ENCODE measurements at regions not wholly inside any gene's neighbourhood (a gene's known extent, or its start where the extent isn't known, plus 50 kb on each side); places are given as distances from the start of the nearest gene placed in this dataset.
"Not testable (repeated sequence)": the region's sequence is repeated elsewhere in the genome, so short reads cannot be mapped to it uniquely, and the experiment has no call there.

DNA sequence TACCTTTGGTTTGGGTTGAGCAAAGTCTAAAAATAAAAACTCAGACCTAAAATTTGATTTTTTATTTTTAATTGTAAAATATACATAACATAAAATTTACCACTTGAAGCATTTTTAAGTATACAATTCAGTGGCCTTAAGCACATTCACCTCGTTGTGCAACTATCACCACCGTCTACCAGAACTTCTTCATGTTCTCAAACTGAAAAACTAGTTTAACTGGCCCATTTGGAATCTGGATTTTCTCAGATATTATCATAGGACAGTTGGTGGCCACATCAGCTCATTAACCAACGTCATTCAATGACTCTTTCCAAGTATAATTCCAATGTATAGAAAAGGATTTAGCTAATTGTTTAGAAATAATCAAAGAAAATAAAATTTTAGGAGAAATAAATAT lies 319.3 kb downstream of the TLE1 start:
- DNase-seq (ENCODE audit: low read depth in 2 of 2, low spot score in 1 of 2): no peak

DNA sequence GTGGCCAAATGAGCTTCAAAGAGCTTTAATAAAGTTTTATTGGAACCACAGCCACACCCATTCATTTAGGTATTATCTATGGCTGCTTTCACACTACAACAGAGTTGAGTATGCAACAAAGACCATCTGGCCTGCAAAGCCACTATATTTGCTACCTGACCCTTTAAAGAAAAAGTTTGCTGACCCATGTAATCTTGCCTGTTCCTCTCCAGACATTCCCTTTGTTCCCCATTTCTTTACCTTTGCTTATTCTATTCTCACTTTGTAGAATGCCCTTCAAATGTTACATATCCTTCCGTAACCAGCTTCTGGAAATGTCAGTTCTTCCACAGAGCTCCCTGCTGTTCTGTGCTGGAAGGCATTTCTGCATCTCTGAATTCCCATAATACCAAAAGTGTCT lies 320.2 kb downstream of the TLE1 start:
- DNase-seq (ENCODE audit: low read depth in 2 of 2, low spot score in 1 of 2): no peak

DNA sequence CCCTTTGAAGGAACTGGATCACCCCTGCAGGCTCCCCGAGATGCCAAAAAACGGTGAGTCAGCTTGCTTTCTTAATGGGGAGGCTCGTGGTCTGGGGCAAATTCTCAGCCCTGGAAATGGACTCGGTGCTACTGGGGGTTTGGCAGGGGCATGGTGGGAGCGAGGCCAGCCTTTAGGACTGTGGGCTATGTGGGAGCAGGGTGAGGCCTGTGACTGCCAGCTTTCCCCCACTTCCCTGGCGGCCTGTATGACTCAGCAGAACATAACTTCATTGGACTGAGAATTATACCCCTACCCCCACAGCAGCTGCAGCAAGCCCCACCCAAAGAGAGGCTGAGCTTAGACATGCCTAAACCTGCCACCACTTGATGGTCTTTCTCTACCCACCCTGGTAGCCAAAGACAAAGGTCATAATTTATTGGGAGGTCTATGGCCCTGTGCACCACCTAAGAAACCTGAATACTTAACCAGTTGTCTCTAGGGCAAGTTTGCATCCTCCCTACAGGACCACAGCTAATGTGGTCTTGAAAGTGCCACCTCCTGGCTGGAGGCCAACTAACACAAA lies 325.3 kb downstream of the TLE1 start:
- DNase-seq (ENCODE audit: low read depth in 2 of 2, low spot score in 1 of 2): no peak

DNA sequence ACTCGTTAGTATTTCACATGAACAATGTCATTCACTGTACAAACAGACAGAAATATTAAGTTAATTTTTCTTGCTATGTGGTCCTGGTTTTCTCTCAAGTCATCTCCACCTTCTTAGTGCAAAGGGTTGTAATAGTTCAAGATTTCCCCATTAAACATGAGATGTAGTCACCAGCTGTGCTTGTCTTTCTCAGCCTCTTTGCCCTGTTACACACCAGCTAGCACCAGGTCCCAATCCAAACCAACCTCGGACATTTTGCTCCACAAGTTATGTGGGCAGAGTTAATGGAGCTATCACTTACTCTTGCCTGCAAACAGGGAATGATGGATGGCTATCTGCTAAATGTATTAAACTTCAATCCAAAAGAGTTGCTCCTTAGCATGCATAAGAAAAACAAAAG lies 328.1 kb downstream of the TLE1 start:
- no peak for DNase-seq (ENCODE audit: low read depth in 2 of 2, low spot score in 1 of 2)

DNA sequence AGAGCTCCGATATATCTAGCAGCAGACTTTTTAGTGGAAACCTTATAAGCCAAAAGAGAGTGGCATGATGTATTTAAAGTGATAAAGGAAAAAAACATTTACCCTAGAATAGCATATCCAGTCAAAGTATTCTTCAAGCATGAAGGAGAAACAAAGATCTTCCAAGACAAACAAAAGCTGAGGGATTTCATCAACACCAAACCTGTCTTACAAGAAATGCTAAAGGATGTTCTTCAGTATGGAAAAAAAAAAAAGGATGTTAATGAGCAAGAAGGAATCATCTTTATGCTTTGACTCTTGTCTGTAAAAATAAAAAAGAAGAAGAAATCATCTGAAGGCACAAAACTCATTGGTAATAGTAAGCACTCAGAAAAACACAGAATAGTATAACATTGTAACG lies 338.2 kb downstream of the TLE1 start:
- DNase-seq (ENCODE audit: low read depth in 2 of 2, low spot score in 1 of 2): no peak

DNA sequence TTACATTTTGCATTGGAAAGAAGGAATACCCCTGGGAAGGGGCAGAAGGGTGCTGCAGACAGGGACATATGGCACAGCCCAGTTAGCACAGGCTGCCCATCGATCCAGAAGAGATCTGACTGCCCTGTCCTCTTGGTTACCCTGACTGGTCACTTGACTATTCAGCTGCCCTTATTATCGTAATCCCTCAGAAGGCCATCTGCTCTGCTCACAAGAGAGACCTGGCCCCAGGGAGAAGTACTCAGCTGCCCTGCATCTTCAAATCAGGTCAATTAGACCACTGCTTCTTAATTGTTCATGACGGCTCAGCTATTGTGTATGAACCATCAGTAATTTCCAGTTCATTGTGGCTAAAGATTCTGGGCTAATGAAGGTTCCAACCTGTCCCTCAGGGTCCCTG lies 345.0 kb downstream of the TLE1 start:
- no peak for DNase-seq (ENCODE audit: low read depth in 2 of 2, low spot score in 1 of 2)

DNA sequence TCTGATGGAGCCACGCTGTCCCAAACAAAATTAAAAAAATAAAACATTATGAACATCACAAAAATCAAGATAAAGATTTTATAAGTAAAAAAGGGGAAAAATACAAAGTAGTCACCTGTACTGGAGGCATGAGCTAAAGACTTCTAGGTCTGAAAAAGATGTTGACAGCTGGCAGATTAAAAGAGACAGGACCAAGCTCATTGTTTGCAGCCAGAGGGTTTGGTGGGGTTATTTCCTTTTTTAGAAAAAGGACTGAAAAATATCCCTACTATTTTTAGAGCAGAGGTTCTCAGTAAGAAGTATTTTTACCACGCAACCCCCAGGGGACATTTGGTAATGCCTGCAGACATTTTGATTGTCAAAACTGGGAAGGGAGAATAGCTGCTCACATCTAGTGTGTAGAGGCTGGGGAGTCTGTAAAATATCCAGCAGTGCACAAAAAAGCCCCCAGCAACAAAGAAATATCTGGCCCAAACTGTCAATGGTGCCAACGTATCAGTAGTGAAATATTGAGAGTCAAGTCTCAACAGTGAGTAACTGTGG lies 353.4 kb downstream of the TLE1 start:
- DNase-seq (ENCODE audit: low read depth in 2 of 2, low spot score in 1 of 2): no peak

DNA sequence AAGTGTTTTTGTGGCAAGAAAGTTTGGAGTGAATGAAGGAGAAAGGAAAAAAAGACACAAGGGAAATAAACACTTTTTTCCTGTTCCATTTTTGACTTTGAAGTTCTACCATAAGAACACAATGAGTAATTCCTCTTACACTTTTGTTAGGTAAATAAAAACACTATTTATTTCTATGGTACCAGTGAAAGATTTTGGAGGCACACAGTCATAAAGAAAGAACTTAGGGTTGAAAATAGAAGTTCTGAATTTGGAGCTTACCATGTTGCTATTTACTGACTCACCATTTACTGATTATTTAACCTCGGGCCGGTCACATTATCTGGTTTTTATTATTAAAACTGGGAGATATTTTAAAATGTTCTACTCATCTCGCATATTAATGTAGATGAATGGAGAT lies 367.8 kb downstream of the TLE1 start:
- DNase-seq (ENCODE audit: low read depth in 2 of 2, low spot score in 1 of 2): no peak

DNA sequence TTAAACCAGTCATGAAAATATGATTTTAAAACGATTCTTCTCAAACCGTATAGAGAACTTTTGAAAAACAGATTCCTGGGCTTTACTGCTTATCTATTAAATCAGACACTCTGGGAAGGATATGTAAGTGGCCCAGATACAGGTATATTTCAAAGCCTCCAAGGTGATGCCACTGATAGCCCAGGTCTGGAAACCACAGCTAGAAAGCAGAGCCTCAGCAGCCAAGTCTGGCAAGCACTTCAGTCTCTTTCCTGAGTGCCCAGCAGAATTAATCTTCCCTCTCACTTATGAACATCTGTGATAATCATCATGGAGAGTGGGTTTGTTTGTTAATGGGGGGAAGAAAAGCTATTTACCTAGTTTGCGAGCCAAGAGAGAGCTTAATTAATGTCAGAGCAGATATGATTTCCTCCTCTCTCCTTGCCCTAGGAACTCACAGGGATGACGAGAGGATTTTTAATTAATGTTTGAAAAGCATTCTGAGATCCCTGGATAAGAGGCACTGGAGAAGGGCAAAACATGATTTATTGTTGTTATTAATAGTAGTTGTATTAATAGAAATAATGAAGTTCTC lies 368.4 kb downstream of the TLE1 start:
- DNase-seq (ENCODE audit: low read depth in 2 of 2, low spot score in 1 of 2): no peak

DNA sequence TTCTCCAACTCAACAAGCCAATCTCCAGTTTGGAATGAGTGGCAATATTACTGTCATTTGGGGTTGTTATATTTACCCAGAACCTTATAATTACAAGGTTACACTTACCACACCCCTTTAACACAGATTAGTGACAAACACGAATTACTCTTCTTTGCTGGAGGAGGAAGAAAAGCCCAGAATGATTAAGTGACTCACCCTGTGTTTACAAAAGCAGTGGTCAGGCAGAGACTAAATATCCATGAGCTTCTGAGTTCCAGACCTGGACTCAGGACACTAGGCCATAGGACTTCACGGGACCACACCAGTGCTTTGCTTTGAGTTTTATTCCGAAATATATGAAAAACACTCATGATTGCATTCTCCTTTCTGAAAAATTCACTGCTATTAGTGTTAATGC lies 370.8 kb downstream of the TLE1 start:
- DNase-seq (ENCODE audit: low read depth in 2 of 2, low spot score in 1 of 2): no peak

DNA sequence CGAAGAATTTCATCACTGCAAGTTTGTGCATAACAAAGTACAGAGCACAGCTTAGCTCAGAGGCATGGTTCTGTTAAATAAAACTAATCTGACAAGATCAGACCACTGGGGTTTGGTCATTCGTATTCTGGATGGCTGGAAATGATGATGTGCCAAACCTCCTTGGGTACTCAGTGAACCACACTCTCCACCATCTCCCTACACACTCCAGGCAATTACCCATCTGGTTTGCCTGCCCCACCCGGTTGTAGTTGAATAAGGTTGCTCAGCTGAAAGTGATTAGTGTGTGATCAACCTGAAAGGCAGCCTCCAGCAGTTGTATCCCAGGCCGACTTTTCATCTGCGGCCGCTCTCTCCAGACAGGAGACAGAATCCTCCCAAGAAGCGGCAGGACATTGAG lies 371.4 kb downstream of the TLE1 start:
- no peak for DNase-seq (ENCODE audit: low read depth in 2 of 2, low spot score in 1 of 2)

DNA sequence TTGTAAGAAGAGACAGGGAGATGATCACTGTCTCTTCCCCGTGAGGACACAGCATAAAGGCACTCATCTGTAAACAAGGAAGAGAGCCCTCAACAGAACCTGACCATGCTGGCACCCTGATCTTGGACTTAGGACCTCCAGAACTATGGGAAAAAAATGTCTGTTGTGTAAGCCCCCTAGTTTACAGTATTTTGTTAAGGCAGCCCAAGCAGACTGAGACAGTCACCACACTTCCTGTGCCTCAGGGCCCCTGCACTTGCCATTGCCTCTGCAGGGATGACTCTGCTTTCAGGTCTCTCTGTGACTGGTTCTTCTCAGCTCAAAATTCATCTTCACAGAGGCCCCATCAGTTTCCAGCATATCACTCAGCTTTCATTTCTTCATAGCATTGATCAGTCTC lies 372.1 kb downstream of the TLE1 start:
- DNase-seq (ENCODE audit: low read depth in 2 of 2, low spot score in 1 of 2): no peak

DNA sequence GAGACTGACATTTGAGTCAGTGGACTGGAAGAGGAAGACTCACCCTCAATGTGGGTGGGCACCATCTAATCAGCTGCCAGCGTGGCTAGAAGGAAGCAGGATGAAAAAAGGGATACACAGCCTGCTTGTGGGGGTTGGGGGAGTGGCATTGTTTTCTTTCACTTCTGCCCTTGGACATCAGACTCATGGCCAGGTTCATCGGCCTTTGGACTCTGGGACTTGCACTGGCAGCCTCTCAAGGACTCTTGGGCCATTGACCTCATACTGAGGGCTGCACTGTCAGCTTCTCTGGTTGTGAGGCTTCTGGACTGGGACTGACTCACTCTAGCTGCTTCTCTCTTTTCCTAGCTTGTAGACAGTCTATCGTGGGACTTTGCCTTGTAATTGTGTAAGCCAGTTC lies 374.9 kb downstream of the TLE1 start:
- no peak for DNase-seq (ENCODE audit: low read depth in 2 of 2, low spot score in 1 of 2)

DNA sequence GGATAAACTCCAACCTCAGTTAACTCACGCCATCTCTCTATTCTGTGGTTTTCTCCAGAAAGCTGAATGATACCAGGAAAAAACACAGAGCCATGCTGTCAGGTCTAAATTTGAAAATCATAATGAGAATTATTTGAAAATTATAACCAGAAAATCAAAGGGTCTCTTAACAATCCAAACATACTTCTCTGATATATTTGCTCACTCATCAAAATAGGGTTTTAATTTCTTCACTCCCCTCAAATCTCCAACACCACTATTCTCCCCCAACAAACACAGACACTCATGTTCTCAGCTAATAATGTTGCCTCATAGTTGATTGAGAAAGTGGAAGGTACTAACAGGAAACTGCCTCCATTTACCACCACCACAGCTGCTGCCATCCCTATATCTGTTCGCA lies 375.5 kb downstream of the TLE1 start:
- DNase-seq (ENCODE audit: low read depth in 2 of 2, low spot score in 1 of 2): no peak

DNA sequence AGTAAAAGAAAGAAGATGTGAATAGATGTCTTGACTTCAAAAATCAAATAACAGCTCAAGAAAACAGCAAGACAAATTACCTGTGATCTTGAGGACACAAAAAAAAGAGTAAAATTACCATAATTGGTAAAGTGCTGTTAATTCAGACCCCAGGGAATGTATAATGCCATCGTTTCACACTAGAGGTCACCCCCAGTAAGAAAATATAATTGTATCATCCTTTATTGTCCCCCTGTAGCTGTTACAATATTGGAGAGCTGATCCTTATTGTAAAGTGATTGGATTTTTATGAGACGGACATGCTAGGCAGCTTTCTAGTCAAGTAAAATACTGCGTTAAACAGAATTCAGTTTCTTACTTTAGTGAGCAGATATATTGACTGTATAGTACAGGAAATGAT lies 377.0 kb downstream of the TLE1 start:
- no peak for DNase-seq (ENCODE audit: low read depth in 2 of 2, low spot score in 1 of 2)

DNA sequence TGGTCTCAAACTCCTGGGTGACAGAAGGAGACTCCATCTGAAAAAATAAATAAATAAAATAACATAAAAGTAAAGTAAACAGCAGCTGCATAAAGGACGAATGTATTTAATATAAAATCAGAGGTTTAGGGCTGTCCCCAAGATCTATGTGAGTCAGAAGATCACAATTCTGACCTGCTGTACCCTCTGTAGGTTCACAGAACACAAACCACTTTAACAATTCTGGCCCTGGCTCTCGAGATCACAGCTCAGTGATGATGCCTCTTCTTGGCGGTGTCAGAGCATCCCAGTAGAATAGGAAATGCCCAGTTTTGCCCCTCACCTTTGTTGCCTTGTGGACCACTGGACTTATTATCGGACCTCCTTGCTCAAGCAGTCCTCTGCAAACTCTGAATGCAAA lies 380.9 kb downstream of the TLE1 start:
- DNase-seq (ENCODE audit: low read depth in 2 of 2, low spot score in 1 of 2): no peak

DNA sequence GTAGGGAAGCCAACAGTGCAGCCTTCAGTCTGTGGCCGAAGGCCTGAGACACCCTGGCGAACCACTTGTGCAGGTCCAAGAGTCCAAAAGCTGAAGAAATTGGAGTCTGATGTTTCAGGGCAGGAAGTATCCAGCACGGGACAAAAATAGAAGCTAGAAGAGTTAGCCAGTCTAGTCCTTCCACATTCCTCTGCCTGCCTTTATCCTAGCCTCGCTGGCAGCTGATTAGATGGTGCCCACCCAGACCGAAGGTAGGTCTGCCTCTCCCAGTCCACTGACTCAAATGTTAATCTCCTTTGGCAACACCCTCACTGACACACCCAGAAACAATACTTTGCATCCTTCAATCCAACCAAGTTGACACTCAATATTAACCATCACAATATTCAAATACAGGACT lies 381.6 kb downstream of the TLE1 start:
- not testable (repeated sequence) for DNase-seq (ENCODE audit: low read depth in 2 of 2, low spot score in 1 of 2)

DNA sequence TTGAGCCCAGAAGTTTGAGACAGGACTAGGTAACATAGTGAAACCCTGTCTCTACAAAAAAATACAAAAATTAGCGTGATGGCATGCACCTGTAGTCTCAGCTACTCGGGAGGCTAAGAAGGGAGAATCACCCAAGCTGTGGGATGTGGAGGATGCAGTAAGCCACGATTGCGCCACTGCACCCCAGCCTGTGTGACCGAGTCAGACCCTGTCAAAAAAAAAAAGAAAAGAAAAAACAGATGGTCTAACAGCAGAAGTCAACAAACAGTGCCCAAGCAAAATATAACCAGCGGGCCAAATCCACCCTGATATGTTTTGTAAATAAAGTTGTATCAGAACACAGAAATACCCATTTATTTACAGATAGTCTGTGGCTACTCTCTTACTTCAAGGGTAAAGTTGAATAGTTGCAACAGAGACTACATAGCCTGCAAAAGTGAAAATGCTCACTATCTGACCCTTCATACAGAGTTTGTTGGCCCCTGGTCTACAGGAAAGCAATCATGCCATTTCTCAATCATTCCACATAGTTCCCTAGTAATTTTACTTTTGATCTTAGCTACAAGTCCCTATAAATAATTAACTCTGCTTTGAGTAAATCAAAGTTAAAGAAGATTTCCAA lies 383.7 kb downstream of the TLE1 start:
- DNase-seq (ENCODE audit: low read depth in 2 of 2, low spot score in 1 of 2): no peak

DNA sequence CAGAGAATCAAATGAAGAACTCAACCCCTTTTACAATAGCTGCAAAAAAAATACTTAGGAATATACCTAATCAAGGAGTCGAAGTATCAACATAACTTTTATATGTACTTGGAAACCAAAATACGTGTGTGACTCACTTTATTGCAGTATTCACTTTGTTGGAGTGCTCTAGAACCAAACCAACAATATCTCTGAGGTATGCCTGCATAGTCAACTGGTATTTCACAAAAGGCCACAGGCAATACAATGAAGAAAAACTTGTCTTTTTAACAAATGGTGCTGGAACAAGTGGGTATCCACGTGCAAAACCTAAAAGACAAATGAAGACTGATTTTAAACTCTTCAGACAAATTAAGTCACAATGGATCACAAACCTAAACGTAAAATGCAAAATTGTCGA lies 385.7 kb downstream of the TLE1 start:
- DNase-seq (ENCODE audit: low read depth in 2 of 2, low spot score in 1 of 2): no peak

DNA sequence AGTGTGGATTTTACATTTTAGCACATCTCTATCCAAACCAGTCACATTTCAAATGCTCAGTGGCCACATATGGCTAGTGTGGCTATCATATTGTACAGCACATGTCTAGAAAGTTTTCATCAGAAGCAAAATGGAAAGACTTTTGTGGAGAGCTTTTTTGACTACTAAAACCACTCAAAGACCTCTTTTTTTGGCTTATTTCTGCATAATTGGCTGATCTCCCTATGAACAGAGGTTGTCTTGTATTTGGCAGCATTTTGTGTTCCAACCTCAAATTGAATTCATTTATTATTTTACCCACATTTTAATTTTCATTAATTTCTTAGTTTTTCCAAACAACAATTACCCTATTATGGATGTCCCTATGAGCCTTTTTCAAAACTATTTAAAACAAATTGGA lies 395.7 kb downstream of the TLE1 start:
- DNase-seq (ENCODE audit: low read depth in 2 of 2, low spot score in 1 of 2): no peak

DNA sequence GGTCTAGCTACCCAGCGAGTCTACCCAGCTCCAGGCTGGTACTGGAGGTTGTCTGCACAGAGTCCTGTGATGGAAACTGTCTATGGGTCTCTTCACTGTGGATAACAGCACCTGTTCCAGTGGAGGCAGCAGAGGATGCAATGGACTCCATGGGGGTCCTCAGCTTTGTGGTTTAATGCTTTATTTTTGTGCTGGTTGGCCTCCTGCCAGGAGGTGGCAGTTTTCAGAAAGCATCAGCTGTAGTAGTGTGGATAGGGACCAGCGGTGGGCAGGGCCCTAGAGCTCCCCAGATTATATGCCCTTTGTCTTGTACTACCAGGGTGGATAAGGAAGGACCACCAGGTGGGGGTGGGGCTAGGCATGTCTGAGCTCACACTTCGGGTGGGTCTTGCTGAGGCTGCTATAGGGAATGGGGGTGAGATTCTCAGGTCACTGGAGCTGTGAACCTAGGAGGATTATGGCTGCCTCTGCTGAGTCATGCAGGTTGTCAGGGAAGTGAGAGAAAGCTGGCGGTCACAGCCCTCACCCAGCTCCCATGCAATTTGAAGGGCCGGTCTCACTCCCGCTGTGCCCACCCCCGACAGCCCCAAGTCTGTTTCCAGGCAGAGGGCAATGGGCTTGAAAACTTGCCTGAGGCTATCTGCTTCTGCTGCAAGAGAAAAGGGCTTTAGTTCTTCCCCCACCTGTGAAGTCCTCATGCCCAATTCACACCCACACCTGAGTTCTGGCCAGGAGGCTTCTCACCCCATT lies 397.1 kb downstream of the TLE1 start:
- DNase-seq (ENCODE audit: low read depth in 2 of 2, low spot score in 1 of 2): no peak

DNA sequence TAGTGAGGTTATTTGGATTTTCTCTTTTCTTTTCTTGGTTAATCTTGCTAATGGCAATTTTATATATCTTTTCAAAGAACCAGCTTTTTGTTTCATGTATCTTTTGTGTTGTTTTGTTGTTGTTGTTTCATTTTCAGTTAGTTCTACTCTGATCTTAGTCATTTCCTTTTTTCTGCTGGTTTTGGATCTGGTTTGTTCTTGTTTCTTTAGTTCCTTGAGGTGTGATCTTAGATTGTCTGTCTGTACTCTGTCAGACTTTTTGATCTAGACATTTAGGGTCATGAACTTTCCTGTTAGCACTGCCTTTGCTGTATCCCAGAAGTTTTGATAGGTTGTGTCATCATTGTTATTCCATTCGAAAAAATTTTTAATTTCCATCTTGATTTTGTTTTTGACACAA lies 399.7 kb downstream of the TLE1 start:
- no peak for DNase-seq (ENCODE audit: low read depth in 2 of 2, low spot score in 1 of 2)
